ENCODE measurements at regions not wholly inside any gene's neighbourhood (a gene's known extent, or its start where the extent isn't known, plus 50 kb on each side); places are given as distances from the start of the nearest gene placed in this dataset.

DNA sequence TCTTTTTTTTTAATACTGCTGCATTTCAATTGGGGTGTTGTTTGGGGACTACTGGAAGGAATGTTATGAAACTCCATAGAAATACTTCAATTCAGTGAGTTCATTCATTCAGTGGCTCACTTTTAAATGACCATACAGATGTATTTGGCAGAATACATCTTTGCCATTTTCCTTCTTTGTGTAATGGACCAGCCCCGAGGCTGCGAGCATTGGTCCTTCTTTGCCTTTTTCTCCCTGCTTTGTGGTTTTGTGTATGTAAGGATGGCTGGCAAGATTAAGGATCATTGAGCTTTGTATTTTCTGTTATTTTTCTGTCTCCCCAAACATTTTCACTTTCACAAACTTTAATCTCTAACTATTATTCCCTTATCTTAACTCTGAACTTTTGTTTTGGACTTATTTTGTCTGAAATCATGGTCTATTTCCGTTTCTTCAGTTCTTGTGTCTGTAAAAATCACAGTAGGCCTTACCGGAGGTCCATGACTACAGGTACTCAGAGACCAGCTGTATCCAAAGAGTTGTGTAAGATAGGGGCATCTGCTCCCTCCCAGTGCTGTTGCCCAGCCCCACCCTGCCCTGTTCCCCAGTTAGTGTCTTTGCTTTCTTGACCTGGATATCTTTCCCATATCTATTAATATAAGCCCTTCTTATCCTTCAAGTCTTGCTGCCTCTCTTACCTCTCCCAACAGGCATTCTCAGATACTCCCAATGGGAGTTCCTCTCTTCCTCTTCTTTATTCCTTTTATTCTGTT, 154.3 kb upstream of the DMRT1 start:
- TF ChIP-seq, protein P1, sequence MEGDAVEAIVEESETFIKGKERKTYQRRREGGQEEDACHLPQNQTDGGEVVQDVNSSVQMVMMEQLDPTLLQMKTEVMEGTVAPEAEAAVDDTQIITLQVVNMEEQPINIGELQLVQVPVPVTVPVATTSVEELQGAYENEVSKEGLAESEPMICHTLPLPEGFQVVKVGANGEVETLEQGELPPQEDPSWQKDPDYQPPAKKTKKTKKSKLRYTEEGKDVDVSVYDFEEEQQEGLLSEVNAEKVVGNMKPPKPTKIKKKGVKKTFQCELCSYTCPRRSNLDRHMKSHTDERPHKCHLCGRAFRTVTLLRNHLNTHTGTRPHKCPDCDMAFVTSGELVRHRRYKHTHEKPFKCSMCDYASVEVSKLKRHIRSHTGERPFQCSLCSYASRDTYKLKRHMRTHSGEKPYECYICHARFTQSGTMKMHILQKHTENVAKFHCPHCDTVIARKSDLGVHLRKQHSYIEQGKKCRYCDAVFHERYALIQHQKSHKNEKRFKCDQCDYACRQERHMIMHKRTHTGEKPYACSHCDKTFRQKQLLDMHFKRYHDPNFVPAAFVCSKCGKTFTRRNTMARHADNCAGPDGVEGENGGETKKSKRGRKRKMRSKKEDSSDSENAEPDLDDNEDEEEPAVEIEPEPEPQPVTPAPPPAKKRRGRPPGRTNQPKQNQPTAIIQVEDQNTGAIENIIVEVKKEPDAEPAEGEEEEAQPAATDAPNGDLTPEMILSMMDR (conservative IDR thresholded peaks at IDR 0.05; ENCODE audit: low read length), result no peak
- no peak for TF ChIP-seq EZH2phosphoT487 (IDR thresholded peaks at IDR 0.05; ENCODE audit: borderline replicate concordance)
